IPS-20b (cell line): ENCODE measurements at regions not wholly inside any gene's neighbourhood (a gene's known extent, or its start where the extent isn't known, plus 50 kb on each side); places are given as distances from the start of the nearest gene placed in this dataset.
"Not testable (repeated sequence)": the region's sequence is repeated elsewhere in the genome, so short reads cannot be mapped to it uniquely, and the experiment has no call there.

Experiments
- H3K27ac ChIP-seq: one replicate; pipeline ENCODE4 v1.5.1; 2013; ENCODE audit warnings: low read length
- H3K27me3 ChIP-seq: 2 replicates; pipeline ENCODE4 v1.6.1; 2013; ENCODE audit warnings: mild to moderate bottlenecking, low read length, inconsistent platforms; ENCODE audit not compliant: insufficient read depth
- H3K36me3 ChIP-seq: 2 replicates; pipeline ENCODE4 v1.6.1; 2013; ENCODE audit warnings: low read depth, mild to moderate bottlenecking, inconsistent platforms, low read length, moderate library complexity; ENCODE audit not compliant: insufficient read depth
- H3K4me1 ChIP-seq: 2 replicates; pipeline ENCODE4 v1.6.1; 2013; ENCODE audit warnings: mild to moderate bottlenecking, control low read depth, inconsistent platforms, low read length, moderate library complexity; ENCODE audit not compliant: insufficient read depth
- H3K4me3 ChIP-seq: 2 replicates; pipeline ENCODE4 v1.5.1; 2013; ENCODE audit warnings: mild to moderate bottlenecking, low read length, inconsistent platforms
- H3K9ac ChIP-seq: 2 replicates; pipeline ENCODE4 v1.6.1; 2013; ENCODE audit warnings: low read depth, mild to moderate bottlenecking, inconsistent platforms, low read length, moderate library complexity
- H3K9me3 ChIP-seq: 2 replicates; pipeline ENCODE4 v1.6.1; 2013; ENCODE audit warnings: mild to moderate bottlenecking, low read depth, low read length, inconsistent platforms; ENCODE audit not compliant: insufficient read depth

DNA sequence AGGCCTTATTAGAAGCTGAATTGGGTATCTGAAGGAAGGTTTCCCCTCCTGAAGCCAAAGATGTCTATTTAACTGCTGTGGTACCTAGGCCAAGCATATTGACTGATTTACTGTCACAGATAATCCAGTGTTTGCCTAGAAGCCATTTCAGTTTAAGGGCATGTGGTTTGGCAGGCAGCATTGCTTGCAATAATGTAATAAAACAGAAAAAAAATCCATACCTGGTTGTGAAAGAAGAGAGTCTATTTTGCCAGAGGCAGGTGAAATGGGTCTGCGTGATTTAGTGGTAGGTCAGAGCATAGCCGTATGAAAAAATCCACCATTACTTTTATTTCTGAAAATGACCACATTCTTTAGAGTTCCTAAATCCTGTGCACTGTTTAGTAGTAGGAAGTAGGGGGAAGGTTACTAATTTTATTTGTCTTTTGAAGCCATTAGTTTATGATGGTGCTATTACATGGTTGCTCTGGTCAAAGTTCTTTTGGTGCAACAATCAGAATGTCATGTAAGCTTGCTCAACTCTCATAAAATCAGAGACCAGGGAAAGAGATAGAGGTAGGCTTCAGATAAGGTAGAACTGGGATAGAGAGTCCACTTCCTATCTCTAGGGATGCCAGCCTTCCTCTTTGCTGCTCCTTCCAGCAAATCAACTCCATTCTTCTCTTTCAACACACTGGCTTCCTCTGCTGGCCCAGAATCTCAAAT lies 343.4 kb downstream of the GPD2 start:
- Histone ChIP-seq H3K4me1 (no peaks in the 10 kb centered on the region), H3K27ac (no peak overlapping the region), H3K4me3 (no peak overlapping the region), H3K9me3 (0 out of 2 replicates have a peak, but pooled peaks cover 4% of the 10 kb centered on the region), H3K9ac (no peak overlapping the region), H3K27me3 (no peaks in the 10 kb centered on the region), H3K36me3 (no peaks in the 10 kb centered on the region)

DNA sequence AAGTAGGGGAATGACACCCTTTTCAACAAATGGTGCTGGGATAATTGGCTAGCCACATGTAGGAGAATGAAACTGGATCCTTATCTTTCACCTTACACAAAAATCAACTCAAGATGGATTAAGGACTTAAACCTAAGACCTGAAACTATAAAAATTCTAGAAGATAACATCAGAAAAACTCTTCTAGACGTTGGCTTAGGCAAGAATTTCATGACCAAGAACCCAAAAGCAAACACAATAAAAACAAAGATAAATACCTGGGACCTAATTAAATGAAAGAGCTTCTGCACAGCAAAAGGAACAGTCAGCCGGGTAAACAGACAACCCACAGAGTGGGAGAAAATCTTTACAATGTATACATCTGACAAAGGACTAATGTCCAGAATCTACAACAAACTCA lies 345.5 kb downstream of the GPD2 start:
- H3K4me1 ChIP-seq, H3K36me3 ChIP-seq, H3K9me3 ChIP-seq, H3K4me3 ChIP-seq, H3K27me3 ChIP-seq, H3K27ac ChIP-seq, H3K9ac ChIP-seq: not testable (repeated sequence)

DNA sequence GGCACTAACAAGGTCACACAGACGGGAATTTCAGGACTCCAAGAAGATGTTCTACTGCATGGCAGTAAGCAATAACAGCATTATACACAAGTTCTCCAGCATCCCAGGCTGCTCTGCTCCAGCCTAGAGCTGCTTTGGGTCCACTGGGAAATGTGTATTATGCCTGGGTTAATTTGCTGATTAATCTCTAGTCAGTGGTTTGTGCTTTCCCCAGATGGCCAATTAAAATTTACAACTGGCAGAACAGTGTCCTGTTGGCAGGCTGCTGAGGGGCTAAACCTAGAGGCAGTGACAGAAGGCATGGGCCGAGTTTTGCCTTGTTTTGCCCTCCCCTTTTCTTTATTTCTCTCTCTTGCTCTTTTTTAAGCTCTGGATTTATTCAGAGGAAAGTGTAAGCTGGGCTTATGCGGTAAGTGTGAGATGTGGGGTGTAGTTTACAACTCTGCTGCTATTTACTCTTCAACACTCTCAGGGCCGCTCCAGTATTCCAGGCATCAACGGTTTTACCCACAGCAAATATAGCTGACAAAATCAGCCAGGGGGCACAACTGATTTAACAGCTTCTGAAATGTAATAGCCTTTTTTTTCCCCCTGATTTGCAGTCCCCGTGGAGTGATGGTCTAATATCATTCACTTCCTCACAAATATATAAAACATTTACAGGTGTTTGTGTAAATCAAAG lies 348.0 kb downstream of the GPD2 start:
- H3K27me3 ChIP-seq = no peaks in the 10 kb centered on the region
- no peaks in the 10 kb centered on the region for H3K36me3 ChIP-seq
- H3K9ac ChIP-seq = no peak overlapping the region
- H3K27ac ChIP-seq = no peak overlapping the region
- H3K9me3 ChIP-seq = no peaks in the 10 kb centered on the region
- no peak overlapping the region for H3K4me3 ChIP-seq
- H3K4me1 ChIP-seq = no peaks in the 10 kb centered on the region

GRCh38 chr2:156787517-156787916 lies 351.3 kb downstream of the GPD2 start:
- Histone ChIP-seq H3K9ac (no peak overlapping the region), H3K27ac (no peak overlapping the region), H3K4me1 (no peaks in the 10 kb centered on the region), H3K4me3 (no peak overlapping the region), H3K27me3 (no peaks in the 10 kb centered on the region), H3K9me3 (no peaks in the 10 kb centered on the region), H3K36me3 (no peaks in the 10 kb centered on the region)

DNA sequence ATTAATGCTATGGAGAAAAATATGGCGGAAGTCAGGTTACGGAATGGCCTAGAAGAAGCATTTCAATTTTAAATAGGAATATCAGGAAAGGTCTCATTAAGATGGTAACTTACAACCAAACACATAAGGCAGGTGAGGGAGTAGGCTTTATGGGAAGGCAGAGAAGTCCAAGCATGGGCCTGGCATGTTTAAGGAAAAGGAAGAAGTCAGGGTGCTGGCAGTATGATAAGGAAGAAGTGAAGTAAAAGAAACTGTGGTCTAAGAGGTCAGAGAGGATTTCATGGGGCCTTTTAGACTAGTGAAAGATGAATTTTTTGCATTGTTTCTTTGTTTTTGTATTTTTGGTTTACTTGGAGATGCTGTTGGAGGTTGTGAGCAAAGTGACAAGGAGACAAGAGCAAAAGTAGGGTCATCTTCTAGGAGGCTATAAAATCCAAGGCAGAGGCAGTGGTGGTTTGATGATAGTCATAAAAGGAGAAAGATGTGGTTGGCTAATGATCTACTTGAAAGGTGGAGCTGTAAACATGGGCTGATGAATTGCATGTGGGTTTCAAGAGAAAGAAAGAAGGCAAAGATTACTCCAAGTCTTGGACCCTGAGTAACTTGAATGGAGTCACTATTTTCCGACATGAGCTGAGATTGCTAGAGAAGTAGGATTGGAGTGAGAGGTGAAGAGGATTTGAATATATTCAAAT lies 354.3 kb downstream of the GPD2 start:
- Histone ChIP-seq H3K4me1 (no peaks in the 10 kb centered on the region), H3K27me3 (no peaks in the 10 kb centered on the region), H3K9me3 (no peaks in the 10 kb centered on the region), H3K4me3 (no peak overlapping the region), H3K36me3 (no peaks in the 10 kb centered on the region), H3K27ac (no peak overlapping the region), H3K9ac (no peak overlapping the region)

- H3K36me3 ChIP-seq = no peaks in the 10 kb centered on the region
- H3K4me3 ChIP-seq = no peak overlapping the region
- H3K9me3 ChIP-seq = no peaks in the 10 kb centered on the region
- no peak overlapping the region for H3K9ac ChIP-seq
- no peak overlapping the region for H3K27ac ChIP-seq
- H3K4me1 ChIP-seq = no peaks in the 10 kb centered on the region
- H3K27me3 ChIP-seq = no peaks in the 10 kb centered on the region
Measured at GRCh38 chr2:156792242-156792840, 356.2 kb downstream of the GPD2 start.

- no peaks in the 10 kb centered on the region for H3K36me3 ChIP-seq
- no peaks in the 10 kb centered on the region for H3K27me3 ChIP-seq
- peaks cover 27% of the 10 kb centered on the region for H3K4me1 ChIP-seq
- no peak overlapping the region for H3K9ac ChIP-seq
- no peak overlapping the region for H3K4me3 ChIP-seq
- no peaks in the 10 kb centered on the region for H3K9me3 ChIP-seq
- no peak overlapping the region for H3K27ac ChIP-seq
Measured at GRCh38 chr2:156797832-156798231, 361.7 kb downstream of the GPD2 start.

GRCh38 chr2:156800065-156800653 lies 364.0 kb downstream of the GPD2 start:
- Histone ChIP-seq H3K9ac (peak overlapping the region; percentile 39; the same call in 1 of the 2 replicates), H3K9me3 (no peaks in the 10 kb centered on the region), H3K4me1 (peaks cover 34% of the 10 kb centered on the region), H3K27ac (no peak overlapping the region), H3K27me3 (no peaks in the 10 kb centered on the region), H3K36me3 (no peaks in the 10 kb centered on the region), H3K4me3 (peak overlapping the region; percentile 20; the same call in 1 of the 2 replicates)

GRCh38 chr2:156800781-156801361 lies 364.7 kb downstream of the GPD2 start:
- no peak overlapping the region for H3K27ac ChIP-seq
- no peak overlapping the region for H3K9ac ChIP-seq
- peak overlapping the region; percentile 20; the same call in 1 of the 2 replicates for H3K4me3 ChIP-seq
- H3K27me3 ChIP-seq = no peaks in the 10 kb centered on the region
- no peaks in the 10 kb centered on the region for H3K9me3 ChIP-seq
- peaks cover 34% of the 10 kb centered on the region for H3K4me1 ChIP-seq
- H3K36me3 ChIP-seq = no peaks in the 10 kb centered on the region

DNA sequence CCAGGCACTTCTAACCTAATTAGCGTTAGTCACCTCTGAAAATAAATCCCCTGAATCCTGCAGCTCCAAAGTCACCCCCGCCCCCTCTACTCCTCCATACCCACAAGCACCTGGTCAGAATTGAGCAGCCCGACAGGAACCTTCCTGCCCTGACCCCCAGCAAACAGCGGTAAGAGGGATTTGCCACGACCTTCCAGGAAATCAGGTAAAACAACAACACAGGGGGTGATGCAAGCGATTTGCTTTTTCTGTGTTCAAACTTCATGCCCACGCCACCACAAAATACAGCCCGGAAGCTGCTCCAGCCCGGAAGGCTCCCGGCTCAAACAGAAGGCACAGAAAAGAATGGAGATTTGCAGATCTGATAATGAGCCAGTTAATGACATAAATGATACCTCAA lies 367.1 kb downstream of the GPD2 start:
- no peaks in the 10 kb centered on the region for H3K9me3 ChIP-seq
- H3K4me1 ChIP-seq = peaks cover 34% of the 10 kb centered on the region
- H3K36me3 ChIP-seq = no peaks in the 10 kb centered on the region
- peak overlapping the region; percentile 33 for H3K27ac ChIP-seq
- H3K4me3 ChIP-seq = no peak overlapping the region
- no peaks in the 10 kb centered on the region for H3K27me3 ChIP-seq
- H3K9ac ChIP-seq = no peak overlapping the region

- no peak overlapping the region for H3K27ac ChIP-seq
- H3K27me3 ChIP-seq = no peaks in the 10 kb centered on the region
- no peaks in the 10 kb centered on the region for H3K36me3 ChIP-seq
- no peak overlapping the region for H3K4me3 ChIP-seq
- no peak overlapping the region for H3K9ac ChIP-seq
- peaks cover 34% of the 10 kb centered on the region for H3K4me1 ChIP-seq
- H3K9me3 ChIP-seq = no peaks in the 10 kb centered on the region
Measured at GRCh38 chr2:156803967-156804366, 367.8 kb downstream of the GPD2 start.
